GM12892 (cell line): ENCODE measurements at regions not wholly inside any gene's neighbourhood (a gene's known extent, or its start where the extent isn't known, plus 50 kb on each side); places are given as distances from the start of the nearest gene placed in this dataset.

Experiments
- DNase-seq: peaks from one replicate; pipeline ENCODE4 v3.0.0; 2011; ENCODE audit not compliant: insufficient read length
- FAIRE-seq: peaks from 2 replicates; lab custom pipeline; 2011; peaks lifted over from hg19 to GRCh38; lab: Jason Lieb, UNC
- POLR2A ChIP-seq: IDR thresholded peaks from 2 replicates; pipeline ENCODE4 v1.6.1; 2011; ENCODE audit warnings: low read depth, low read length, control low read depth
- POLR2AphosphoS5 ChIP-seq: IDR thresholded peaks from 2 replicates; pipeline ENCODE4 v1.6.1; 2011; ENCODE audit warnings: low read depth, low read length, control low read depth
- TAF1 ChIP-seq: IDR thresholded peaks from 2 replicates; pipeline ENCODE4 v1.6.1; 2011; ENCODE audit warnings: low read depth, mild to moderate bottlenecking, control low read depth, low read length, borderline replicate concordance

DNA sequence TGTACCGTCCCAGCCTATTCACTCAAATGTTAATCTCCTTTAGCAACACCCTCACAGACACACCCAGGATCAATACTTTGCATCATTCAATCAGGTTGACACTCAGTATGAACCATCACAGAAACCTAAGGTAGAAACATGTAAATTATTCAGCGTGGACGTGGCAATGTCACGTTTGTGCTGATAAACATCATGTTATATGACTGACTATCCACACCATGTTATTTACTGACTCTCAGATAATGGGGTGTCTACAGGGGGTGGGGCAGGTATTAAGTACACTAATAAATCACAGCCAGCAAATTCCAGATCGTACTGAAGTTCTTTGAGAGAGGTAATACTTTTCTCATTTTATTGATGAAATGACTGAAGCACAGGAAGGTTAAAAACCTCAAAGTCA is 280.0 kb downstream of the C12orf75 start:
- no peak for DNase-seq
- FAIRE-seq = no peak
- TF ChIP-seq TAF1 (no peak), POLR2A (no peak), POLR2AphosphoS5 (no peak)

DNA sequence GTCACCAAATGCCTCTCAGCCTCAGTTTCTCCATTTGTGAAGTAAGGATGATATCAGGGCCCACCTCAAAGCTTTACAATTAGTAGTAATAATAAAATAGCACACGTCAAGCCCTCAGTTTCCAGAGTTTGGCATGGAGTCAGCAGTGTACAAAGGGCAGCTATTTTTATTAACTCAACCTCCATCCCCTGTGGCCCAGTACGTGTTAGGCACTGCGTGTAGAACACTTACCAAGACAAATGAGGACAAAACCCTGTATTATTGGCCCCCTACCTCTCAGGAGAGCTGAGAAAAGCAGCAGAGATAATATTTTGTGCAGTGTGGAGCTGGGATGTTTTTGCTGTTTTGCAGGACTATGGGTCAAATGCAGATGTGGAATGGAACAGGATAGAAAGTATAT is 280.8 kb downstream of the C12orf75 start:
- FAIRE-seq (no peak), DNase-seq (no peak)
- no peak for TF ChIP-seq POLR2AphosphoS5
- TF ChIP-seq POLR2A = no peak
- no peak for TF ChIP-seq TAF1

DNA sequence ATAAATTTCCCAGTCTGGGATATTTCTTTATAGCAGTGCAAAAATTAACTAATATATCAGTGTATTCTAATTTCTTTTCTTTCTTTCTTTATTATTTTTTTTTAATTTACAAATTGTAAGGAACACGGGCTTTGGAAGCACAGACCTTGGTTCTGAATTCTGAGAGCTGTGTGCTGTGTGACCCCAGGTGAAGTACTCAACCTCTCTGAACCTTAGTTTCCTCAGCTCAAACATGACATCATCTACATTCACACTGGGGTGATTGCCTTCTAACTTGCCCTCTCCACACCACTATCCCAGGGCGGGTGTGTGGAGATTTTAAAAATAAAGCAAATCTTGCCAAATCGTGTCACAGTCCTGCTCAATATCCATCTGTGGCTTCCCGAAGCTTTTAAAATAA is 282.8 kb downstream of the C12orf75 start:
- DNase-seq (no peak), FAIRE-seq (no peak)
- no peak for TF ChIP-seq TAF1

GRCh38 chr12:105613887-105614286 is 283.4 kb downstream of the C12orf75 start:
- FAIRE-seq (no peak), DNase-seq (no peak)
- TF ChIP-seq TAF1 = no peak
- no peak for TF ChIP-seq POLR2AphosphoS5
- no peak for TF ChIP-seq POLR2A

GRCh38 chr12:105616971-105617540 is 286.6 kb downstream of the C12orf75 start:
- TF ChIP-seq TAF1 = no peak
- TF ChIP-seq POLR2A = no peak
- no peak for TF ChIP-seq POLR2AphosphoS5
- no peak for DNase-seq
- no peak for FAIRE-seq

DNA sequence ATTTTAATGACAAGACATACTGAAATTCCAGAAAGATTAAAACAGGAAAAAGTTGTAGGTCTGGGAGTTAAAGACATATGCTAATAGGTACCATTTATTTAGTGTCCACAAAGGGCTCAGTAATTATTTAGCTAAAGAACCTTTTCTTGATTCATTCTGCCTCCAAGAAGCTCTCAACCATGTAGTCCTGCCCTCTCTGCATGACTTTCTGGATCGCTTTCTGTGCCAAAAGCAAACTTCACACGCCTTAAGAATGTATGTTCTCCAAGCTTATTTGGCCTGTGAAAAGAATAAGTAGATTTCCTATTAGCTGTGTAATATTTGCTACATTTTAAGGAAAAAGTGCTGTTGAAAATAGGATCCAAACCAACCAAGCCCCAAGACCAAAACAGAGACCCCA is 291.7 kb downstream of the C12orf75 start:
- FAIRE-seq = no peak
- no peak for DNase-seq
- TF ChIP-seq TAF1 = no peak
- no peak for TF ChIP-seq POLR2A
- TF ChIP-seq POLR2AphosphoS5 = no peak

GRCh38 chr12:105622846-105623736 is 292.6 kb downstream of the C12orf75 start:
- DNase-seq (no peak), FAIRE-seq (no peak)
- no peak for TF ChIP-seq TAF1
- TF ChIP-seq POLR2AphosphoS5 = no peak
- TF ChIP-seq POLR2A = no peak

DNA sequence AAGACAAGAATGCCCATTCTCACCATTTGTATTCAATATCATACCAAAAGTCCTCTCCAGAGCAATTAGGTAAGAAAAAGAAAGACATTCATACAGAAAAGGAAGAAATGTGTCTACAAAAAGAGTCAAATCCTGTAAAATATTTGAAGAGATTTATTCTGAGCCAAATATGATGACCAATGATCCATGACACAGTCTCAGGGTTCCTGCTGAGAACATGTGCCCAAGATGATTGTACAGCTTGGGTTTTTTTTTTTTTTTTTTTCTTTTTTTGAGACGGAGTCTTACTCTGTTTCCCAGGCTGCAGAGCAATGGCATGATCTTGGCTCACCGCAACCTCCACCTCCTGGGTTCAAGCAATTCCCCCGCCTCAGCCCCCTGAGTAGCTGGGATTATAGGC is 296.2 kb downstream of the C12orf75 start:
- no peak for FAIRE-seq
- no peak for TF ChIP-seq TAF1
- TF ChIP-seq POLR2A = no peak
- no peak for TF ChIP-seq POLR2AphosphoS5
- DNase-seq = no peak

GRCh38 chr12:105637470-105637869 is 307.0 kb downstream of the C12orf75 start:
- no peak for FAIRE-seq
- TF ChIP-seq POLR2A = no peak
- no peak for TF ChIP-seq TAF1
- TF ChIP-seq POLR2AphosphoS5 = no peak
- DNase-seq = no peak

DNA sequence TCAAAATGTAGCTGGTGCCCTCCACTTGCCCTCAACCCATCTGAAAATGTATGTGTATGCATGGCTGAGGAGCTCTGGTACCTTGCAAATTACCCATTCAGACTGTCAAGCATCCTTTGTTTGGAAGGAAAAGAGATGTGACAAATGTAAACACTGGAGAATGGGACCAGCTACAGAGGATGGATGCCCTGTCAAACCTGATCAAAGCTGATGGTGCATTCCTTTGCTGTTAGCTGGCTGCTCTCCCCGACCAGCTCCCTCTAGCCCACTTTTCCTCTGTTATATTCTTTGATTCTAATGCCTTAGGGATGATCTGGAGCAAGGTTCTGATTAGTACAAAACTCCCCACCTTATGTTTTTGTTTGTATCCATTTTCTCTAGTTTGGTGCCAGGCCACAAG is 310.3 kb downstream of the C12orf75 start:
- no peak for TF ChIP-seq POLR2AphosphoS5
- no peak for TF ChIP-seq TAF1
- TF ChIP-seq POLR2A = no peak
- DNase-seq = no peak
- no peak for FAIRE-seq

- no peak for FAIRE-seq
Measured at GRCh38 chr12:105641749-105642148, 311.3 kb downstream of the C12orf75 start.

GRCh38 chr12:105644770-105645169 is 314.3 kb downstream of the C12orf75 start:
- no peak for FAIRE-seq
- TF ChIP-seq TAF1 (no peak), POLR2A (no peak), POLR2AphosphoS5 (no peak)
- no peak for DNase-seq

More at GRCh38 chr12:105641749-105642148, 311.3 kb downstream of the C12orf75 start:
- no peak for DNase-seq
- TF ChIP-seq TAF1 (no peak), POLR2AphosphoS5 (no peak), POLR2A (no peak)
